NB4 (cell line): ENCODE measurements at regions not wholly inside any gene's neighbourhood (a gene's known extent, or its start where the extent isn't known, plus 50 kb on each side); places are given as distances from the start of the nearest gene placed in this dataset.

Source experiments
- MAX ChIP-seq: IDR thresholded peaks from 2 replicates; pipeline ENCODE4 v1.6.1; 2011; ENCODE audit warnings: low read depth, low read length
- MYC ChIP-seq: IDR thresholded peaks from 2 replicates; pipeline ENCODE4 v1.6.1; 2011; ENCODE audit warnings: low read depth, low read length
- POLR2A ChIP-seq: IDR thresholded peaks from 2 replicates; pipeline ENCODE4 v1.6.1; 2011; ENCODE audit warnings: mild to moderate bottlenecking; ENCODE audit not compliant: insufficient read length; ENCODE audit errors: extremely low read depth
- TF ChIP-seq, protein P1 (sequence below): IDR thresholded peaks from one replicate; pipeline ENCODE4 v1.5.1; 2012; ENCODE audit warnings: low read depth, low read length

DNA sequence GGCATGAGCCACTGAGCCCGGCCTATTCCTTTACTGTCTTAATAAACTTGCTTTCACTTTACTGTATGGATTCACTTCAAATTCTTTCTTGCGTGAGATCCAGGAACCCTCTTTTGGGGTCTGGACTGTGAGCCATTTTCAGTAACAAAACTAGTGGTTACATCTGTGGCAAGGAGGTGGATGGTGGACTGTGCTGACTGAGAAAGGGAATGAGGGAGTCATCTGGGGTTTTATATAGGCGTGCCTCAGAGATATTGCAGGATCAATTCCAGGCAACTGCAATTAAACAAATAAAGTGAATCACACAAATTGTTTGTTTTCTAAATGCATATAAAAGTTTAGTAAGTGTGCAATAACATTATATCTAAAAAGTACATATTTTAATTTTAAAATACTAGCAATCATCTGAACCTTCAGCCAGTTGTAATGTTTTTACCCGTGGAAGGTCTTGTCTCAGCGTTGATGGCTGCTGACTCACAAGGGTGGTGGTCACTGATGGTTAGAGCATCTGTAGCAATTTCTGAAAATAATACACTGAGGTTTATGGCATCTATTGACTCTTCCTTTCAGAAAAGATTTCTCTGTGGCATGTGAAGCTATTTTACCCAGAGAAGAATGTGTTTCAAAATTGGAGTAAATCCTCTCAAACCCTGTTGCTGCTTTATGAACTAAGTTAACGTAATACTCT is 111.4 kb upstream of the FKBP1C start:
- no peak for TF ChIP-seq POLR2A
- TF ChIP-seq MAX, result no peak
- TF ChIP-seq, protein P1, sequence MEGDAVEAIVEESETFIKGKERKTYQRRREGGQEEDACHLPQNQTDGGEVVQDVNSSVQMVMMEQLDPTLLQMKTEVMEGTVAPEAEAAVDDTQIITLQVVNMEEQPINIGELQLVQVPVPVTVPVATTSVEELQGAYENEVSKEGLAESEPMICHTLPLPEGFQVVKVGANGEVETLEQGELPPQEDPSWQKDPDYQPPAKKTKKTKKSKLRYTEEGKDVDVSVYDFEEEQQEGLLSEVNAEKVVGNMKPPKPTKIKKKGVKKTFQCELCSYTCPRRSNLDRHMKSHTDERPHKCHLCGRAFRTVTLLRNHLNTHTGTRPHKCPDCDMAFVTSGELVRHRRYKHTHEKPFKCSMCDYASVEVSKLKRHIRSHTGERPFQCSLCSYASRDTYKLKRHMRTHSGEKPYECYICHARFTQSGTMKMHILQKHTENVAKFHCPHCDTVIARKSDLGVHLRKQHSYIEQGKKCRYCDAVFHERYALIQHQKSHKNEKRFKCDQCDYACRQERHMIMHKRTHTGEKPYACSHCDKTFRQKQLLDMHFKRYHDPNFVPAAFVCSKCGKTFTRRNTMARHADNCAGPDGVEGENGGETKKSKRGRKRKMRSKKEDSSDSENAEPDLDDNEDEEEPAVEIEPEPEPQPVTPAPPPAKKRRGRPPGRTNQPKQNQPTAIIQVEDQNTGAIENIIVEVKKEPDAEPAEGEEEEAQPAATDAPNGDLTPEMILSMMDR, result no peak
- TF ChIP-seq MYC, result no peak
